DND-41 (cell line): ENCODE measurements at regions not wholly inside any gene's neighbourhood (a gene's known extent, or its start where the extent isn't known, plus 50 kb on each side); places are given as distances from the start of the nearest gene placed in this dataset.

Source experiments
- ATAC-seq: fragments of 200-7000 bp; cut with Tn5 transposase; 3 replicates; pipeline ENCODE4 v1.9.1; 2021; ENCODE audit warnings: low read depth; ENCODE audit not compliant: insufficient read depth
- DNase-seq: peaks from one replicate; pipeline ENCODE4 v3.0.0-alpha.2; 2020
- H2AFZ ChIP-seq: 2 replicates; pipeline ENCODE4 v1.6.0; 2012; ENCODE audit warnings: low read depth, low read length
- H3K27ac ChIP-seq: 2 replicates; pipeline ENCODE4 v1.5.1; 2012; ENCODE audit warnings: low read length, inconsistent platforms
- H3K27me3 ChIP-seq: fragments of 200-600 bp; sonication (generic); 2 replicates; pipeline ENCODE4 v1.6.0; 2012; ENCODE audit warnings: low read length, mild to moderate bottlenecking, inconsistent platforms; ENCODE audit not compliant: insufficient read depth, poor library complexity
- H3K36me3 ChIP-seq: 2 replicates; pipeline ENCODE4 v1.5.1; 2012; ENCODE audit warnings: low read length, inconsistent platforms; ENCODE audit not compliant: insufficient read depth
- H3K4me1 ChIP-seq: 2 replicates; pipeline ENCODE4 v1.5.1; 2012; ENCODE audit warnings: mild to moderate bottlenecking, low read length; ENCODE audit not compliant: insufficient read depth
- H3K4me2 ChIP-seq: 2 replicates; pipeline ENCODE4 v1.6.0; 2012; ENCODE audit warnings: mild to moderate bottlenecking, moderate library complexity, low read length, inconsistent platforms; ENCODE audit not compliant: insufficient read depth
- H3K4me3 ChIP-seq, 2 experiments: fragments of 200-600 bp in 1 of 2; shearing (Covaris generic) in 1 of 2; 2 replicates each; pipeline ENCODE4 v1.5.1; 2012 to 2016; ENCODE audit warnings: inconsistent platforms in 2 of 2, low read length in 2 of 2, mild to moderate bottlenecking in 2 of 2, low read depth in 1 of 2, moderate library complexity in 1 of 2
- H3K79me2 ChIP-seq: 2 replicates; pipeline ENCODE4 v1.6.0; 2012; ENCODE audit warnings: low read length, inconsistent platforms; ENCODE audit not compliant: insufficient read depth
- H3K9ac ChIP-seq: 2 replicates; pipeline ENCODE4 v1.6.0; 2012; ENCODE audit warnings: low read depth, mild to moderate bottlenecking, inconsistent platforms, low read length, moderate library complexity
- H3K9me3 ChIP-seq: 2 replicates; pipeline ENCODE4 v1.5.1; 2012; ENCODE audit warnings: low read length, moderate library complexity, mild to moderate bottlenecking, inconsistent platforms; ENCODE audit not compliant: insufficient read depth, severe bottlenecking
- H4K20me1 ChIP-seq: 2 replicates; pipeline ENCODE4 v1.6.0; 2012; ENCODE audit warnings: low read length; ENCODE audit not compliant: insufficient read depth
- CTCF ChIP-seq: IDR thresholded peaks from 2 replicates; pipeline ENCODE4 v1.5.1; 2012; ENCODE audit warnings: borderline replicate concordance, low read length, moderate library complexity, mild to moderate bottlenecking; ENCODE audit not compliant: poor library complexity, severe bottlenecking; ENCODE audit errors: extremely low read depth
- EZH2 ChIP-seq: IDR thresholded peaks from 3 replicates; pipeline ENCODE4 v1.6.1; 2012; ENCODE audit warnings: borderline replicate concordance, low read depth, mild to moderate bottlenecking, moderate library complexity, low read length, inconsistent platforms; ENCODE audit not compliant: severe bottlenecking

DNA sequence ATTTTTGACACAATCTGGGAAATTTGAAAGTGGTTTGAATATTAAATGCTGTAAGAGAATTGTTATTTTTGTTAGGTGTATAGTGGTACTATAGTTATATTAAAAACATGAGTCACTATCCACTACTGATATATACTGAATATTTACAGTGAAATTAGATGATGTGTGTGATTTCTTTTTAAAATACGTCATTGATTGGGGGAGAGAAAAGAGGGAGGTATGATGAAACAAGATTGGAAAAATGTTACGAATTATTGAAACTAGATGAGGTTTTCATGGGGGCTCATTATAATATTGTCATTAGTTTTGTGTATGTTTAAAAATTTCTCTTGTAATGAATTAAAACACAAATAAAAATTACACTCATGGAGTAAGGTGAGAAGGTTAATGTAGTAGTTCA is 571.4 kb downstream of the HTR7 start:
- Histone ChIP-seq H3K27ac (no peak overlapping the region), H3K27me3 (peaks cover 7% of the 10 kb centered on the region), H3K9ac (no peak overlapping the region), H3K4me1 (no peaks in the 10 kb centered on the region), H3K36me3 (no peaks in the 10 kb centered on the region), H3K4me3 (no peak overlapping the region), H2AFZ (no peak overlapping the region), H3K4me2 (no peak overlapping the region), H3K9me3 (no peaks in the 10 kb centered on the region), H3K79me2 (no peaks in the 10 kb centered on the region), H4K20me1 (no peaks in the 10 kb centered on the region)
- TF ChIP-seq EZH2 (no peak), CTCF (no peak)
- ATAC-seq, result no peak
- DNase-seq, result no peak

- H3K9me3 ChIP-seq, result no peaks in the 10 kb centered on the region
- H3K9ac ChIP-seq, result no peak overlapping the region
- no peak for TF ChIP-seq EZH2
- TF ChIP-seq CTCF, result no peak
- peaks cover 7% of the 10 kb centered on the region for H3K27me3 ChIP-seq
- H3K4me3 ChIP-seq, result no peak overlapping the region
- H3K79me2 ChIP-seq, result no peaks in the 10 kb centered on the region
- DNase-seq (no peak), ATAC-seq (no peak)
- H4K20me1 ChIP-seq, result no peaks in the 10 kb centered on the region
- no peak overlapping the region for H3K27ac ChIP-seq
- no peaks in the 10 kb centered on the region for H3K4me1 ChIP-seq
- no peaks in the 10 kb centered on the region for H3K36me3 ChIP-seq
- H2AFZ ChIP-seq, result no peak overlapping the region
- H3K4me2 ChIP-seq, result no peak overlapping the region
These were observed 570.9 kb downstream of the HTR7 start for GRCh38 chr10:90286941-90287340.

DNA sequence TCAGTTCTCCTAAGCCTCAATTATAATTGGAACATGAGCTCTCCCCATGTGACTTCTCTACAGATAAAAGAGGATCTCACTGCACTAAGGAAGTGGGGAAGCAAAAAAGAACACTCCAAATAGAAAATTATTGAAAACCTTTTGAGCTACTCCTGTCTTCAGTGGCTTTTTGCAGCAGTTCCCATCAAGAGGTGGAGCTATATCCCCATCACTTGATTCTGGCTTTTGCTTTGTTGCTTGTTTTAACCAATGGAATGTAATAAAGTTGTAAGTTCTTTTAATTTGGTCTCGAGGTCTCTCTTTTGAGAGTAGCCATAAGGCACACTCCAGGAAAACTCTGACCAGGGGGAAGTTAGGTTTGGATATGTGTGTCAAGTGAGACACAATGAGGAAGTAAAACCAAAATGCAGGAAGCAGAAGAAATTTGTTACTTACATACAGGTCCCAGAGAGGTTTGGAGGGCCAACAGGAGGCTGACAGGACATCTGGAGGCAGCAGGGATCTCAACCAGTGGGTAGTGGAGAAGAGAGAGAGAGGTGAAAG is 569.4 kb downstream of the HTR7 start:
- no peak for TF ChIP-seq EZH2
- TF ChIP-seq CTCF, result no peak
- no peak overlapping the region for H3K9ac ChIP-seq
- H3K27me3 ChIP-seq, result peaks cover 7% of the 10 kb centered on the region
- no peaks in the 10 kb centered on the region for H3K79me2 ChIP-seq
- no peak for DNase-seq
- no peak for ATAC-seq
- no peak overlapping the region for H2AFZ ChIP-seq
- H3K9me3 ChIP-seq, result no peaks in the 10 kb centered on the region
- no peaks in the 10 kb centered on the region for H4K20me1 ChIP-seq
- H3K27ac ChIP-seq, result no peak overlapping the region
- H3K36me3 ChIP-seq, result no peaks in the 10 kb centered on the region
- H3K4me1 ChIP-seq, result no peaks in the 10 kb centered on the region
- no peak overlapping the region for H3K4me2 ChIP-seq
- H3K4me3 ChIP-seq, result no peak overlapping the region

DNA sequence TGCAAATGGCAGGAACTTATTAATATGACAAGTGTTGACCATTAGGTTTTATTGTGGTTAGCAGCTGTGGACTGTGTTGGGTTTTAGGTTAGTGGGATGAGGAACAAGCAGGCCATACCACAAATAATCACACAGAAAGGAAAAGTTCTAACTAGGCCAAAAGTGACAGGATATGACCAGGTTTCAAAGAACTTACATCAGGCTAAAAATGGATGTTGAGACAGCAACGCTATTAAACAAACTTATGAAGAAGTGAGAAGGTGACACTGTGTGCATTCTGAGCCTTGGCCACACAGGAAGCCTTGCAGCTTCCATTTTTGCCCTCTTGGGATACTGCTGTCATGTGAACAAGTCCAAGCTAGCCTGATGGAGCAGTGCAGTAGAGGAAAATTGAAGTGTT is 568.8 kb downstream of the HTR7 start:
- Histone ChIP-seq H2AFZ (no peak overlapping the region), H3K27ac (no peak overlapping the region), H3K4me1 (no peaks in the 10 kb centered on the region), H3K27me3 (peaks cover 7% of the 10 kb centered on the region), H3K9ac (no peak overlapping the region), H4K20me1 (no peaks in the 10 kb centered on the region), H3K36me3 (no peaks in the 10 kb centered on the region), H3K79me2 (no peaks in the 10 kb centered on the region), H3K9me3 (no peaks in the 10 kb centered on the region), H3K4me2 (no peak overlapping the region), H3K4me3 (no peak overlapping the region)
- TF ChIP-seq CTCF (no peak), EZH2 (no peak)
- ATAC-seq, result no peak
- no peak for DNase-seq
